Endothelial cell of umbilical vein (primary cell): ENCODE measurements at regions not wholly inside any gene's neighbourhood (a gene's known extent, or its start where the extent isn't known, plus 50 kb on each side); places are given as distances from the start of the nearest gene placed in this dataset.

Source experiments
- BruUV-seq: library from RNA; stranded (reverse); fragments of 400-500 nt; replicated peaks from 2 replicates; lab custom pipeline; 2021; lab: Mats Ljungman, UMichigan
- CTCF ChIA-PET: fragments of 300-600, 350-600 bp; sonication (Branson Sonifier 250); formaldehyde crosslinking; loops from one replicate; lab custom pipeline; 2021; ENCODE audit warnings: antibody characterized with exemption, inconsistent platforms; lab: Charles Lee
- POLR2A ChIA-PET: fragments of 300-600, 350-600 bp; sonication (Branson Sonifier 250); formaldehyde crosslinking; loops from one replicate; lab custom pipeline; 2021; ENCODE audit warnings: antibody characterized with exemption, inconsistent platforms; lab: Charles Lee
- DNase-seq: peaks from one replicate; pipeline ENCODE4 v3.0.0-alpha.2; 2011; ENCODE audit warnings: low read depth, low spot score
- FAIRE-seq: peaks from 2 replicates; lab custom pipeline; 2011; peaks lifted over from hg19 to GRCh38; lab: Jason Lieb, UNC
- H2AFZ ChIP-seq: 2 replicates; pipeline ENCODE4 v1.6.0; 2012; ENCODE audit warnings: low read depth, low read length, control low read depth, inconsistent platforms
- H3K27ac ChIP-seq: 2 replicates; pipeline ENCODE4 v1.5.1; 2011; ENCODE audit warnings: low read depth, mild to moderate bottlenecking, control low read depth, low read length, moderate library complexity; ENCODE audit not compliant: insufficient read depth
- H3K27me3 ChIP-seq, 2 experiments: 2 replicates each; pipeline versions ENCODE4 v1.6.0 to v1.6.1; 2011; ENCODE audit warnings: low read length in 2 of 2, mixed read lengths in 1 of 2; ENCODE audit not compliant: control insufficient read depth in 2 of 2, insufficient read depth in 2 of 2
- H3K36me3 ChIP-seq, 2 experiments: 2 replicates in 1 of 2; 3 replicates in 1 of 2; pipeline ENCODE4 v1.5.1; 2011; ENCODE audit warnings: low read length in 2 of 2, mild to moderate bottlenecking in 1 of 2, moderate library complexity in 1 of 2; ENCODE audit not compliant: control insufficient read depth in 2 of 2, insufficient read depth in 2 of 2; ENCODE audit errors: extremely low read depth in 1 of 2
- H3K4me1 ChIP-seq: 3 replicates; pipeline ENCODE4 v1.5.1; 2011; ENCODE audit warnings: mild to moderate bottlenecking, low read length; ENCODE audit not compliant: control insufficient read depth, insufficient read depth; ENCODE audit errors: extremely low read depth
- H3K4me2 ChIP-seq: 2 replicates; pipeline ENCODE4 v1.6.1; 2011; ENCODE audit warnings: low read length, control low read depth, mixed read lengths; ENCODE audit not compliant: insufficient read depth
- H3K4me3 ChIP-seq, 3 experiments: fragments of 200-600 bp in 1 of 3; sonication (generic), shearing (Covaris generic) in 1 of 3; replicated peaks in 1 of 3; 2 replicates each; pipeline ENCODE4 v1.5.1; 2011 to 2016; ENCODE audit warnings: control low read depth in 3 of 3, low read length in 3 of 3, mild to moderate bottlenecking in 2 of 3, inconsistent platforms in 1 of 3, low read depth in 1 of 3, moderate library complexity in 1 of 3; ENCODE audit not compliant: insufficient read depth in 1 of 3
- H3K79me2 ChIP-seq: 2 replicates; pipeline ENCODE4 v1.6.0; 2012; ENCODE audit warnings: low read length, inconsistent platforms; ENCODE audit not compliant: control insufficient read depth, insufficient read depth
- H3K9ac ChIP-seq: replicated peaks from 2 replicates; pipeline ENCODE3; 2011; ENCODE audit warnings: low read length, control low read depth; ENCODE audit not compliant: insufficient read depth; ENCODE audit errors: extremely low read depth
- H3K9me1 ChIP-seq: replicated peaks from 3 replicates; pipeline ENCODE4 v1.6.0; 2011; ENCODE audit warnings: mild to moderate bottlenecking, low read length; ENCODE audit not compliant: control insufficient read depth, insufficient read depth; ENCODE audit errors: extremely low read depth
- H3K9me3 ChIP-seq: replicated peaks from 2 replicates; pipeline ENCODE4 v1.5.1; 2012; ENCODE audit warnings: low read length, inconsistent platforms; ENCODE audit not compliant: control insufficient read depth, insufficient read depth
- H4K20me1 ChIP-seq: replicated peaks from 2 replicates; pipeline ENCODE3; 2011; ENCODE audit warnings: mild to moderate bottlenecking, low read length; ENCODE audit not compliant: control insufficient read depth, insufficient read depth; ENCODE audit errors: extremely low read depth
- CTCF ChIP-seq, 2 donors: IDR thresholded peaks; 1 replicate in 1 of 2; 2 replicates in 1 of 2; pipeline ENCODE4 v1.5.1; 2011; ENCODE audit warnings: low read length in 2 of 2, mild to moderate bottlenecking in 2 of 2, moderate library complexity in 2 of 2, control low read depth in 1 of 2, inconsistent platforms in 1 of 2, low read depth in 1 of 2; ENCODE audit not compliant: insufficient read depth in 1 of 2; ENCODE audit errors: extremely low read depth in 1 of 2
- EZH2 ChIP-seq: IDR thresholded peaks from 2 replicates; pipeline ENCODE4 v1.6.1; 2012; ENCODE audit warnings: borderline replicate concordance, low read depth, mild to moderate bottlenecking, moderate library complexity, low read length, inconsistent platforms; ENCODE audit not compliant: severe bottlenecking
- FOS ChIP-seq: IDR thresholded peaks from 2 replicates; pipeline ENCODE4 v1.6.1; 2011; ENCODE audit warnings: mild to moderate bottlenecking, low read length, moderate library complexity, borderline replicate concordance; ENCODE audit not compliant: insufficient read depth
- GATA2 ChIP-seq: IDR thresholded peaks from 2 replicates; pipeline ENCODE4 v1.7.0; 2011; ENCODE audit warnings: low read depth, mild to moderate bottlenecking, moderate library complexity, mixed read lengths, low read length; ENCODE audit not compliant: insufficient read length, insufficient read depth
- JUN ChIP-seq: IDR thresholded peaks from 2 replicates; pipeline ENCODE4 v1.6.1; 2011; ENCODE audit warnings: borderline replicate concordance, low read depth; ENCODE audit not compliant: insufficient read length, insufficient read depth
- MAX ChIP-seq: IDR thresholded peaks from 2 replicates; pipeline ENCODE4 v1.6.1; 2011; ENCODE audit not compliant: insufficient read depth, insufficient read length
- MYC ChIP-seq: IDR thresholded peaks from one replicate; pipeline ENCODE4 v1.6.1; 2011; ENCODE audit warnings: mild to moderate bottlenecking, low read depth, low read length
- POLR2A ChIP-seq: IDR thresholded peaks from 2 replicates; pipeline ENCODE4 v1.6.1; 2012; ENCODE audit warnings: low read depth, mild to moderate bottlenecking, control low read depth, low read length
- POLR2AphosphoS5 ChIP-seq: IDR thresholded peaks from 2 replicates; pipeline ENCODE4 v1.6.1; 2012; ENCODE audit warnings: low read depth, mild to moderate bottlenecking, control low read depth, low read length, moderate library complexity; ENCODE audit not compliant: insufficient read depth
- dilution Hi-C: fragments of 300-500 bp; cut with MboI; formaldehyde crosslinking; loops from one replicate; pipeline ENCODE4 v1.15.0; 2019; ENCODE audit warnings: low sequenced_read_pairs; ENCODE audit not compliant: extremely low pct_ligation_motif_present
- intact Hi-C: fragments of 100-400 bp; cut with micrococcal nuclease; formaldehyde crosslinking; loops from one replicate; pipeline ENCODE4 v1.10.0; 2022

GRCh38 chr9:119052339-119053030, 316.8 kb downstream of the BRINP1 start:
- H4K20me1 ChIP-seq: no peaks in the 10 kb centered on the region
- intact Hi-C loops (no loop called here), dilution Hi-C loops (no loop called here)
- POLR2A ChIA-PET: no interaction called here
- no peak for DNase-seq
- H3K36me3 ChIP-seq: no peaks in the 10 kb centered on the region
- H3K4me1 ChIP-seq: no peaks in the 10 kb centered on the region
- H3K4me2 ChIP-seq: no peak overlapping the region
- CTCF ChIA-PET: interaction anchor here (1.1 kb wide), 1 partner anchor 1465 kb away, joined by 3 read pairs; no protein-coding TSS in a partner anchor
- no peak overlapping the region for H3K4me3 ChIP-seq
- BruUV-seq: no TSS peak
- H3K27me3 ChIP-seq: no peaks in the 10 kb centered on the region
- no peak overlapping the region for H2AFZ ChIP-seq
- no peaks in the 10 kb centered on the region for H3K79me2 ChIP-seq
- H3K27ac ChIP-seq: no peak overlapping the region
- H3K9me3 ChIP-seq: peaks cover 1% of the 10 kb centered on the region
- FAIRE-seq: no peak
- no peaks in the 10 kb centered on the region for H3K9me1 ChIP-seq
- H3K9ac ChIP-seq: no peak overlapping the region
- no peak for TF ChIP-seq JUN
- no peak for TF ChIP-seq FOS
- TF ChIP-seq CTCF (IDR thresholded peaks at IDR 0.05; ENCODE audit: extremely low read depth in 1 of 2, insufficient read depth in 1 of 2, low read depth in 1 of 2, low read length in 2 of 2): no peak

GRCh38 chr9:119053070-119053469, 316.2 kb downstream of the BRINP1 start:
- no peak overlapping the region for H3K9ac ChIP-seq
- no peaks in the 10 kb centered on the region for H3K9me1 ChIP-seq
- FAIRE-seq (no peak), DNase-seq (no peak)
- H3K4me1 ChIP-seq: no peaks in the 10 kb centered on the region
- H3K27me3 ChIP-seq: no peaks in the 10 kb centered on the region
- ChIA-PET POLR2A (no interaction called here), CTCF (interaction anchor here (0.6 to 1.1 kb wide), 2 partner anchors 1465 to 1803 kb away, joined by 3 read pairs; no protein-coding TSS in a partner anchor)
- no peak overlapping the region for H3K27ac ChIP-seq
- TF ChIP-seq JUN: no peak
- TF ChIP-seq CTCF (IDR thresholded peaks at IDR 0.05; ENCODE audit: extremely low read depth in 1 of 2, insufficient read depth in 1 of 2, low read depth in 1 of 2, low read length in 2 of 2): no peak
- no peak for TF ChIP-seq POLR2AphosphoS5
- no peak for TF ChIP-seq GATA2
- no peak for TF ChIP-seq FOS
- TF ChIP-seq POLR2A: no peak
- no peak for TF ChIP-seq MYC
- TF ChIP-seq EZH2: no peak
- no peak for TF ChIP-seq MAX
- no peak overlapping the region for H3K4me2 ChIP-seq
- H2AFZ ChIP-seq: no peak overlapping the region
- dilution Hi-C loops (no loop called here), intact Hi-C loops (no loop called here)
- no TSS peak for BruUV-seq
- H3K4me3 ChIP-seq: no peak overlapping the region
- peaks cover 1% of the 10 kb centered on the region for H3K9me3 ChIP-seq
- no peaks in the 10 kb centered on the region for H3K36me3 ChIP-seq
- H4K20me1 ChIP-seq: no peaks in the 10 kb centered on the region
- H3K79me2 ChIP-seq: no peaks in the 10 kb centered on the region
